BE2C (cell line): ENCODE measurements at regions not wholly inside any gene's neighbourhood (a gene's known extent, or its start where the extent isn't known, plus 50 kb on each side); places are given as distances from the start of the nearest gene placed in this dataset.
"Not testable (repeated sequence)": the region's sequence is repeated elsewhere in the genome, so short reads cannot be mapped to it uniquely, and the experiment has no call there.

Source experiments
- DNase-seq: peaks from one replicate; pipeline ENCODE4 v3.0.0-alpha.2; 2020
- H3K27me3 ChIP-seq: fragments of 250-450 bp; sonication (Bioruptor Pico); 2 replicates; pipeline ENCODE4 v1.5.1; 2020; ENCODE audit warnings: mild to moderate bottlenecking
- H3K36me3 ChIP-seq: fragments of 250-450 bp; sonication (Bioruptor Pico); 2 replicates; pipeline ENCODE4 v1.5.1; 2020; ENCODE audit warnings: mild to moderate bottlenecking
- H3K4me1 ChIP-seq: fragments of 250-450 bp; sonication (Bioruptor Pico); 2 replicates; pipeline ENCODE4 v1.5.1; 2020
- H3K4me3 ChIP-seq: 2 replicates; pipeline ENCODE4 v1.5.1; 2011; ENCODE audit warnings: low read depth, low read length
- H3K9me3 ChIP-seq: fragments of 250-450 bp; sonication (Bioruptor Pico); 2 replicates; pipeline ENCODE4 v1.5.1; 2020
- CTCF ChIP-seq: IDR thresholded peaks from 2 replicates; pipeline ENCODE4 v1.5.1; 2012; ENCODE audit warnings: mild to moderate bottlenecking, low read depth, low read length

- no peak for TF ChIP-seq CTCF
- H3K36me3 ChIP-seq: no peaks in the 10 kb centered on the region
- no peaks in the 10 kb centered on the region for H3K27me3 ChIP-seq
- no peak overlapping the region for H3K4me3 ChIP-seq
- H3K9me3 ChIP-seq: no peaks in the 10 kb centered on the region
- DNase-seq: no peak
- H3K4me1 ChIP-seq: no peaks in the 10 kb centered on the region
These were observed 146.7 kb upstream of the CXXC4 start for GRCh38 chr4:104641418-104641817.

GRCh38 chr4:104642521-104642920 is 147.8 kb upstream of the CXXC4 start:
- no peaks in the 10 kb centered on the region for H3K27me3 ChIP-seq
- H3K36me3 ChIP-seq: no peaks in the 10 kb centered on the region
- no peak overlapping the region for H3K4me3 ChIP-seq
- no peaks in the 10 kb centered on the region for H3K9me3 ChIP-seq
- DNase-seq: no peak
- no peaks in the 10 kb centered on the region for H3K4me1 ChIP-seq
- no peak for TF ChIP-seq CTCF

- Histone ChIP-seq H3K27me3 (no peaks in the 10 kb centered on the region), H3K4me1 (no peaks in the 10 kb centered on the region), H3K9me3 (no peaks in the 10 kb centered on the region), H3K36me3 (no peaks in the 10 kb centered on the region), H3K4me3 (no peak overlapping the region)
- TF ChIP-seq CTCF: no peak
- no peak for DNase-seq
These were observed 149.1 kb upstream of the CXXC4 start for GRCh38 chr4:104643805-104644204.

GRCh38 chr4:104649631-104650030 is 154.9 kb upstream of the CXXC4 start:
- Histone ChIP-seq H3K9me3 (no peaks in the 10 kb centered on the region), H3K4me1 (no peaks in the 10 kb centered on the region), H3K36me3 (no peaks in the 10 kb centered on the region), H3K27me3 (no peaks in the 10 kb centered on the region), H3K4me3 (no peak overlapping the region)
- DNase-seq: no peak
- TF ChIP-seq CTCF: no peak

GRCh38 chr4:104662269-104662668 is 167.6 kb upstream of the CXXC4 start:
- H3K36me3 ChIP-seq, H3K4me1 ChIP-seq, DNase-seq, H3K27me3 ChIP-seq, H3K9me3 ChIP-seq, H3K4me3 ChIP-seq: not testable (repeated sequence)

GRCh38 chr4:104677116-104677515 is 182.4 kb upstream of the CXXC4 start:
- Histone ChIP-seq H3K4me1 (peaks cover 5% of the 10 kb centered on the region; the same call in 1 of the 2 replicates), H3K27me3 (no peaks in the 10 kb centered on the region), H3K4me3 (no peak overlapping the region), H3K36me3 (no peaks in the 10 kb centered on the region), H3K9me3 (no peaks in the 10 kb centered on the region)
- no peak for TF ChIP-seq CTCF
- DNase-seq: peak; percentile 64

GRCh38 chr4:104682311-104682710 is 187.6 kb upstream of the CXXC4 start:
- no peaks in the 10 kb centered on the region; the same call in 1 of the 2 replicates for H3K4me1 ChIP-seq
- no peak for DNase-seq
- H3K27me3 ChIP-seq: no peaks in the 10 kb centered on the region
- no peaks in the 10 kb centered on the region for H3K9me3 ChIP-seq
- no peak for TF ChIP-seq CTCF
- no peak overlapping the region for H3K4me3 ChIP-seq
- no peaks in the 10 kb centered on the region for H3K36me3 ChIP-seq
